22Rv1 (cell line): ENCODE measurements at regions not wholly inside any gene's neighbourhood (a gene's known extent, or its start where the extent isn't known, plus 50 kb on each side); places are given as distances from the start of the nearest gene placed in this dataset.

Source experiments
- H3K27ac ChIP-seq: fragments of 450-650 bp; 2 replicates; pipeline ENCODE4 v1.5.1; 2017
- CTCF ChIP-seq: fragments of 450-650 bp; IDR thresholded peaks from 2 replicates; pipeline ENCODE4 v1.5.1; 2017; ENCODE audit warnings: mild to moderate bottlenecking
- ZFX ChIP-seq: fragments of 450-650 bp; IDR thresholded peaks from 2 replicates; pipeline ENCODE4 v1.6.1; 2017; ENCODE audit warnings: antibody characterized with exemption, borderline replicate concordance

DNA sequence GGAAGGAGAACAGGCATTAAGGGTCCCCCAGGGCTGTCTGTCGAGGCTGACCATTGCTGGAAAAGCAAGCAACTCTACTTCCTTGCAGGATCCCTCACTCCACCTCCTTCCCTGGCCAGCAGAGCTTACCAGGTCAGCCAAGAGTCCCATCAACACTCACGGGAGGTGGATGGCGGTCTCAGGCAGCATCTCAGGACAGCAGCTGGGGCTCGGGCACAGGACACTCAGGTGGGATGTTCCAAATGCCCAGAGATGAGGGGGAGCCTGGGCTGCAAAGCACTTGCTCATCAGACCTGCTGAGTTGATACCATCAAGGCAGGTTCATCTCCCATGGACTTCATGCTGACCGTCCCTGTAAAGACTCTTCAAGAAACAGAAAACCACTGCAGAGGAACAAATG, 559.8 kb downstream of the NPHP4 start:
- no peak overlapping the region for H3K27ac ChIP-seq
- TF ChIP-seq CTCF (no peak), ZFX (no peak)

DNA sequence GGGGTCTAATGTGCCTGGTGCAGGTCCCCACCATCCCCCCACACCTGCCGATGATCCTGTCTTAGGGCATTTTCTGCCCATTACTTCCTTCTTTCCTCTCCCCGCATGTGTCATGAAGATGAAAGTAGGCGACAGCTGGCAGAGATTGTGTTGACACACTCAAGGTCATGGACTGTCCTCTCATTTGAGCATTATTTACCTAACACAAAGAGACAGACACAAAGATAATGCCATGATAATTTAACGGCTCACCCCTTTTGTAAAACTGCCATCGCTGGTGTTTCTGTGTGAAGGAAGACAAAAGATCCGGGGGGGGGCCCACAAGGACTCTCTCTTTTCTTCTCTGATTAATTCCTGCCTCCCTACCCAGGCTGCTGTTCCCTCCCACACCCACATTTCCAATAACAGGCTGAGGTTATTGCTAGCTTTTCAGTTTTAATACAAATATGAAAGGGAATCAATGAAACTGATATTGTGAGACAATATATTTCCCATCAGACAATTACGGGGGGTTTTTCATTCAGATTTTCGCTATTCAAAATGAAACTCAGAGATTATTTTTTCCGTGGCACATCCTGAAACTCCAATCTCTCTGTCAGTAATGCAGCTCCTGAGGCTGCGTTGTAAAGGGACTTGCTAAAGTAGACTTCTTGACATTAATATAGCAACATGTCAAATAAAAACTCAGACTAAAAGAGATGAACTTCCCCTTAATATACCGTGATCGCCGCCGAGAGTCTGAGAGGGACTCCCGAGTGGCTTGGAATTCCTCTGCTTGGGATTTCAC, 561.1 kb downstream of the NPHP4 start:
- H3K27ac ChIP-seq = no peak overlapping the region
- TF ChIP-seq ZFX = no peak
- TF ChIP-seq CTCF = no peak

DNA sequence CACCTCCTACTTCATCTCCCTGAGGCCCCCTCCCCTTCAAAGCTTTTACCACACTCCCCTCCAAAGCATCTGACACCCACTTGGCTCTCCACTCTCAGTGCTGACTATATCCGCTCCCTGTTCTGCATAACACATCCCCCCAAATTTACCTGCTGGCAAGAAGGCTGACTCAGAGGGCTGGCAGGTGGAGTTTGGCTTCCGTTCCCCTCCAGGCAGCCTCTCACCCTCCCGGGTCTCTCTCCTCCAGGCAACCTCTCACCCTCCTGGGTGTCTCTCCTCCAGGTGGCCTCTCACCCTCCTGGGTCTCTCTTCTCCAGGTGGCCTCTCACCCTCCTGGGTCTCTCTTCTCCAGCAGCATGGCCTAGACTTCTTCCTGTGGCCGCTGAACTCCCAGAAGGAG, 562.1 kb downstream of the NPHP4 start:
- TF ChIP-seq CTCF (no peak), ZFX (no peak)
- no peak overlapping the region for H3K27ac ChIP-seq

DNA sequence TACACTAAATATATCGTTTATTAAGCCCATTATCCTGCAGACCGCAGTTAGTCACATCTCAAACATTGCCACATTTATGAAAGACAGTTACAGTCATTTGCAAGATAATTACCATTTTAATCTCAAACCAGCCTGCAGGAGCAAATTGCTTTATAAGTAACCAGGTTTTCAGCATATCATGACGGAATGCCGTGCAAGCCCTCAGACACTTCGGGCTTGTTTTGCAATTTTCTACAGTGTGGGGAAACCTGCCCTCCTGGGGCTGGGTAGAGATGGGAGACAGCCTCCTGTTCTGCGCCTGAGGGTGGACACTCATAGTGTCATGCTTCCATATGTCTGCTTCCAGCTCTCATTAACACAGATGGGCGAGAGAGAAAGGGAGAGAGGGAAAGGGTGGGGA, 563.9 kb downstream of the NPHP4 start:
- no peak overlapping the region for H3K27ac ChIP-seq
- TF ChIP-seq ZFX = no peak
- TF ChIP-seq CTCF = no peak

DNA sequence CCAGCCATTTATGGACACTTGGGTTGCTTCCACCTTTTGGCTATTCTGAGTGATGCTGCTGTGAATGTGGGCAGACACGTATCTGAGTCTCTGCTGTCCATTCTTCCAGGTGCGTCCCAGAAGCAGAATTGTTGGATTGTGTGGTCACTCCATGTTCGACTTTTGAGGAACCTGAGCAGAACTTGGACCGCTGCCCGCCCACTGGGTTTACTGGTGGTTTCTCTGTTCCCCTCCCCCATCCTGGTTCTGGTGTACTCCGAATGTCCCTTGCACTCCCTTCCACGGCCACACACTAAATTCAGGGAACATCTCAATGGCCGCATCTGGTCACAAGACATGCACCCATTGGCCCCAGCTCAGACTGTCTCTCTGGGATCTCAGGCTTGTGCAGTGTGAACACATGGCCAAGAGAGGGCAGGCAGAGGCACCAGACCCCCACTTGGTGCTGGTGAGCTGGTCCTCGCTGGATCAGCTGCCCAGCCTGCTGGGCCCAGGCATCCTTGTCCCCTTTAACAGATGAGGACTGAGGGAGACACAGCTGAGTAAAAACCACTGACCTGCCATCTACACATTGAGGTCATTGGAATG, 565.1 kb downstream of the NPHP4 start:
- TF ChIP-seq ZFX (no peak), CTCF (no peak)
- no peak overlapping the region for H3K27ac ChIP-seq

DNA sequence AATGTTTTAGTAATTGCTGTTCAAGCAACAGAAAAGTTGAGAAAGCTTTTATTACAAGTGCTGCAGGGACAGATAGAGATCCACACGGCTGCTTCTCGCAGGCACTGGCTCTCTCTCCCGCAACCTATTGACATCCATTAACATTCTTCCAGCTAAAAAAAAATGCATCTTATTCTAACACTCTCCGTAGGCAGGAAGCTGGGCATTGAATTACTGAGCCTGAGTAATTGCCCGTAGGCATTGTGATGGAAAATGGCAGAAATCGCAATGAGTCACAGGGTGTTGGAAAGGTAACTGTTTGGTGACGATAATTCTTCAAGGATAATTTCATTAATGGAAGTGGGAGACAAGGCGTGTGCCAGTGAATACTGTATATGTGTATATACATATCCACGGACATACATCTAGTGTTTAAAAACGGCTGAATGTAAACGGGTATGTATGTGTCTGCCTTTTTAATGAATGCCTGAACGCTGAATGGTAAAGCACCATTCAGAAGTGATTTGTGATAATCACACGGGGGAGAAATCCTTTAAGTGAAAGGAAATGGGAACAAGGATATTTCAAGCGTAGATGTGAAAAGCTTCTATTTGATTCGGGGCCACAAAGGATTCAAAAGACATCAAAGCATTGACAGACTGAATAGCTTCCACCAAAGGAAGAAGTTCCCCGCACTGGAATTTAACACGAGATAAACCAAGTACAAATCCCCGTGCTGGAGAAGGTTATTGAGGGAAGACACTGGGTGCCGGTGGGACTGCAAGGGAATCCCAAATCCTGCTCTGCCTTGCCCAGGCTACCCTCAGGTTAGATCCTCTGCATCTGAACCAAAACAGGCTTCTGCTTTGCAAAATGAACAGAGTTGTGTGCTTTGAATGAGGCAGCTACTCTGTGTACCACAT, 567.2 kb downstream of the NPHP4 start:
- TF ChIP-seq CTCF (no peak), ZFX (no peak)
- H3K27ac ChIP-seq = no peak overlapping the region

GRCh38 chr1:5423109-5423508, 569.1 kb downstream of the NPHP4 start:
- H3K27ac ChIP-seq = no peak overlapping the region
- no peak for TF ChIP-seq ZFX
- no peak for TF ChIP-seq CTCF
